ENCODE measurements at regions not wholly inside any gene's neighbourhood (a gene's known extent, or its start where the extent isn't known, plus 50 kb on each side); places are given as distances from the start of the nearest gene placed in this dataset.
"Not testable (repeated sequence)": the region's sequence is repeated elsewhere in the genome, so short reads cannot be mapped to it uniquely, and the experiment has no call there.

DNA sequence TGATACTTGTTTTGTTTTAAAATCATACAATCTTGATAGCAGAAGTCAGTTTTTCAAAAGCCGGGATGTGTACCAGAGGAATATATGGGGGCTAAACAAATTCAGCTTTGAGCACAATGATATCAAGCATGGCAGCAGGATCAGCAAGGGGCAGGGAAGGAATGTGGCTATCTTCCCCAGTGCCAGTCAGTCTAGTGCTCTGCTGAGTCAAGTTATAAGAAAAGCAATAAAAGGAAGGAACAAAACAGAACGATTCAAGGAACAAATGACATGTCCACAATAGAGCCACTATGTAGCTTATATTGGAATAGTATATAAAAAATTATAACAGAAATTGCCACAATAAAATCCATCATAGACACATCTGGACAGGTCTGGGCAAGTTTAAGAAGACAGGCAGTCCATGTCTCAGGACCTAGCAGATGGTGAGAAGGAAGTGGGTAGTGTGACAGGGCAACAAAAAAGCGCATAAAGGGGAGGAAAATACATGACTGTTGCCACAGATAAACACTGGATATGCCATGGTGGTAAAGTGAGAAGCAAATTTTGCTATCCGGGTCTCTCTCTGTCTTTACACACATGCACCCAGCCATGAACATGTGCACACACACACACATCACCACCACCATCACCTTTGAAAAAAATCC, 518.2 kb upstream of the HTR2C start:
- no peak overlapping the region for H3K27ac ChIP-seq (ENCODE audit: extremely low read depth, low read depth, low read length)
- no peak for TF ChIP-seq ZNF501 (tag by site-specific recombination; IDR thresholded peaks at IDR 0.05)
- H3K36me3 ChIP-seq (ENCODE audit: control insufficient read depth in 2 of 2, insufficient read depth in 1 of 2, low read length in 2 of 2) = no peaks in the 10 kb centered on the region
- ChIA-PET POLR2A (no interaction called here), CTCF (interaction anchor here (0.7 kb wide), 1 partner anchor 49 kb away, joined by 4 read pairs; no protein-coding TSS in a partner anchor)
- H3K9me3 ChIP-seq (ENCODE audit: control insufficient read depth, insufficient read depth, low read depth, low read length) = no peaks in the 10 kb centered on the region
- H3K4me3 ChIP-seq (ENCODE audit: low read depth, low read length) = no peak overlapping the region
- H3K4me1 ChIP-seq (ENCODE audit: control insufficient read depth, insufficient read depth, low read length) = no peaks in the 10 kb centered on the region

DNA sequence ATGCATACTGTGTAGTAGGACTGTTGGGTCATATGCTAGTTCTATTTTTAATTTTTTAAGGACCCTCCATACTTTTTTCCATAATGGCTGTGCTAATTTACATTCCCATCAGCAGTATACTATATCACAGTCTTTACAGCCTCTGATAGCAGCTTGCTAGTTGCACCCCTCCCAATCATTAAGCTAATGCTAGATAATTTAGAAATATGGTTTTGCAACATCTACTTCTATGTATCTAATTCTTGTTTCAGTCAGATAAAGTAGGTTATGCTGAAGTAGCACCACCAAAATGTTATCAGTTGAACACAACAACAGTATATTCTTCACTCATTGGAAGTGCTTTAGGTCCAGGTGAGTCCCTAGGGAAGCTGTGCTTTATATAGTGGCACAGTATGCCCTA, 522.7 kb upstream of the HTR2C start:
- Histone ChIP-seq H3K4me3 (ENCODE audit: low read depth, low read length) (no peak overlapping the region), H3K36me3 (ENCODE audit: control insufficient read depth in 2 of 2, insufficient read depth in 1 of 2, low read length in 2 of 2) (no peaks in the 10 kb centered on the region), H3K4me1 (ENCODE audit: control insufficient read depth, insufficient read depth, low read length) (no peaks in the 10 kb centered on the region), H3K9me3 (ENCODE audit: control insufficient read depth, insufficient read depth, low read depth, low read length) (no peaks in the 10 kb centered on the region), H3K27ac (ENCODE audit: extremely low read depth, low read depth, low read length) (no peak overlapping the region)
- TF ChIP-seq ZBTB48 (tag by site-specific recombination; IDR thresholded peaks at IDR 0.05) (no peak), ZNF549 (tag by site-specific recombination; IDR thresholded peaks at IDR 0.05) (no peak), MZF1 (tag by site-specific recombination; IDR thresholded peaks at IDR 0.05; ENCODE audit: borderline replicate concordance) (no peak), ZNF791 (tag by site-specific recombination; IDR thresholded peaks at IDR 0.05) (no peak), ZFP37 (tag by site-specific recombination; IDR thresholded peaks at IDR 0.05) (no peak), ZNF701 (tag by site-specific recombination; IDR thresholded peaks at IDR 0.05) (no peak)
- ChIA-PET CTCF (no interaction called here), POLR2A (no interaction called here)

- TF ChIP-seq ZNF692 (tag by site-specific recombination; IDR thresholded peaks at IDR 0.05) (no peak), ZFP3 (tag by site-specific recombination; IDR thresholded peaks at IDR 0.05; ENCODE audit: low read depth) (no peak), ZNF404 (tag by site-specific recombination; IDR thresholded peaks at IDR 0.05) (no peak), ZNF2 (tag by site-specific recombination; IDR thresholded peaks at IDR 0.05) (no peak), ZNF112 (tag by site-specific recombination; IDR thresholded peaks at IDR 0.05) (no peak), ZNF423 (tag by site-specific recombination; IDR thresholded peaks at IDR 0.05) (no peak), ZNF221 (tag by site-specific recombination; IDR thresholded peaks at IDR 0.05; ENCODE audit: borderline replicate concordance) (no peak)
- no peaks in the 10 kb centered on the region for H3K9me3 ChIP-seq (ENCODE audit: control insufficient read depth, insufficient read depth, low read depth, low read length)
- H3K36me3 ChIP-seq (ENCODE audit: control insufficient read depth in 2 of 2, insufficient read depth in 1 of 2, low read length in 2 of 2) = no peaks in the 10 kb centered on the region
- H3K4me3 ChIP-seq (ENCODE audit: low read depth, low read length) = no peak overlapping the region
- H3K4me1 ChIP-seq (ENCODE audit: control insufficient read depth, insufficient read depth, low read length) = no peaks in the 10 kb centered on the region
- ChIA-PET CTCF (no interaction called here), POLR2A (no interaction called here)
- no peak overlapping the region for H3K27ac ChIP-seq (ENCODE audit: extremely low read depth, low read depth, low read length)
Observed at GRCh38 chrX:114058988-114059418, 524.9 kb upstream of the HTR2C start.

- H3K27ac ChIP-seq (ENCODE audit: extremely low read depth, low read depth, low read length); H3K9me3 ChIP-seq (ENCODE audit: control insufficient read depth, insufficient read depth, low read depth, low read length); H3K36me3 ChIP-seq (ENCODE audit: control insufficient read depth in 2 of 2, insufficient read depth in 1 of 2, low read length in 2 of 2); POLR2A ChIA-PET; H3K4me1 ChIP-seq (ENCODE audit: control insufficient read depth, insufficient read depth, low read length); H3K4me3 ChIP-seq (ENCODE audit: low read depth, low read length): not testable (repeated sequence)
- CTCF ChIA-PET = interaction anchor here (0.7 kb wide), 1 partner anchor 9 kb away, joined by 3 read pairs; no protein-coding TSS in a partner anchor
Observed at GRCh38 chrX:114057422-114057821, 526.5 kb upstream of the HTR2C start.

DNA sequence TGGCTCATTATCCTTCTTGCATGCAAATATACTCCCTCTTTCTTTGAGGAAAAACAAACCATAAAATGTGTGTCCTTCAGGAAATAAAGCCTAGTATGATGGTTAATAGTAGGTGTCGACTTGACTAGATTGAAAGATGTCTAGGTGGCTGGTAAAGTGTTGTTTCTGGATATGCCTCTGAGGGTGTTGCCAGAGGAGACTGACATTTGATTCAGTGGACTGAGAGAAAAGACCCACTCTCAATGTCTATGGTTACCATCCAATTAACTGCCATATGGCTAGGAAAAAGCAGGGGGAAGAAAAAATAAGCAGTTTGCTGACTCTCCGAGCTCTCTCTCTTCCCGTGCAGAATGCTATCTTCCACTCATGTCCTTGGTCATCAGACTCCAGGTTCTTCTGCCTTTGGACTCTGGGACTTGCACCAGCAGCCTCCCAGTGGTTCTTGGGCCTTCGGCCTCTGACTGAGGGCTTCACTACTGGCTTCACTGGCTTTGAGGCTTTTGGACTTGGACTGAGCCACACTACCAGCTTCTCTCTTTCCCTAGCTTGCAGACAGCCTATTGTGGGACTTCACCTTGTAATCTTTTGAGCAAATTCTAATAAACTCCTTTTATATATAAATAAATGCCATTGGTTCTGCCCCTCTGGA, 532.1 kb upstream of the HTR2C start:
- Histone ChIP-seq H3K9me3 (ENCODE audit: control insufficient read depth, insufficient read depth, low read depth, low read length) (no peaks in the 10 kb centered on the region), H3K27ac (ENCODE audit: extremely low read depth, low read depth, low read length) (no peak overlapping the region), H3K36me3 (ENCODE audit: control insufficient read depth in 2 of 2, insufficient read depth in 1 of 2, low read length in 2 of 2) (no peaks in the 10 kb centered on the region), H3K4me3 (ENCODE audit: low read depth, low read length) (no peak overlapping the region), H3K4me1 (ENCODE audit: control insufficient read depth, insufficient read depth, low read length) (no peaks in the 10 kb centered on the region)
- TF ChIP-seq ZNF639 (tag by site-specific recombination; IDR thresholded peaks at IDR 0.05) (no peak), ZNF580 (tag by site-specific recombination; IDR thresholded peaks at IDR 0.05) (no peak), TCF7L2 (IDR thresholded peaks at IDR 0.05; ENCODE audit: borderline replicate concordance, low read depth, low read length) (no peak), ZNF311 (tag by site-specific recombination; IDR thresholded peaks at IDR 0.05; ENCODE audit: borderline replicate concordance) (no peak), ZNF558 (tag by site-specific recombination; IDR thresholded peaks at IDR 0.05) (no peak)
- TF ChIP-seq, protein P1, sequence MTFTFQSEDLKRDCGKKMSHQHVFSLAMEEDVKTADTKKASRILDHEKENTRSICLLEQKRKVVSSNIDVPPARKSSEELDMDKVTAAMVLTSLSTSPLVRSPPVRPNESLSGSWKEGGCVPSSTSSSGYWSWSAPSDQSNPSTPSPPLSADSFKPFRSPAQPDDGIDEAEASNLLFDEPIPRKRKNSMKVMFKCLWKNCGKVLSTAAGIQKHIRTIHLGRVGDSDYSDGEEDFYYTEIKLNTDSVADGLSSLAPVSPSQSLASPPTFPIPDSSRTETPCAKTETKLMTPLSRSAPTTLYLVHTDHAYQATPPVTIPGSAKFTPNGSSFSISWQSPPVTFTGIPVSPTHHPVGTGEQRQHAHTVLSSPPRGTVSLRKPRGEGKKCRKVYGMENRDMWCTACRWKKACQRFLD (tag by site-specific recombination; IDR thresholded peaks at IDR 0.05) = no peak
- POLR2A ChIA-PET = no interaction called here
- CTCF ChIA-PET = no interaction called here

All from HEK293 (cell line).